ENCODE measurements at regions not wholly inside any gene's neighbourhood (a gene's known extent, or its start where the extent isn't known, plus 50 kb on each side); places are given as distances from the start of the nearest gene placed in this dataset.

DNA sequence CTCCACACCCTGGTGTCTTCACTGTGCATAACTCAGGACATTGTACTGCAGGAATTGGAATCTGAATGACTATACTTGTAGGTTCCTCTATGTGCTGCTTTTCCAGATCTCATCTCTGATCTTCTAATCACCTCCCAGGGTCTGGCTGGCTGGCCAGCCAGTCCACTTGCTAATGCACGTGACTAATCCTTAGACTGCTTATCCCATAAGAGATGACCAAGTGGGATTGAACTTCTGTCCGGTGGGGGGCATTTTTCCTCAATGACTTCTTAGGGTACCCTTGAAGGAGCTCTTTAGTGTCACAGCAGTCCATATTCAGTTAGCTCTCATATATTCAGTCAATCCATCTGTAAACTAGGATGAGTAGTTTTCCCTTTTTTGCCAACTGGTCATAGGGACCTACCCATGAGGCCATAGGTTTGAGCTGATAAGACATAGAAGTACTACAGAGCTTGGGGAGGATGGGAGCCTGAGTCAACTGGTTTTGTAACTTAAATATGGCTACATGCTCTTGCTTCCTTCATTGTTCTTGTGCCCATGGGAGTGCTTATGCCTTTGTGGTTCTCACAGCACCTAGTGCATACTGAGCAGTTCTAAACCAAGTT is 71.9 kb upstream of the WDR1 start:
- Mint-ChIP-seq H3K36me3 (no peaks in the 10 kb centered on the region), H3K4me3 (no peak overlapping the region), H3K27ac (no peak overlapping the region), H3K9me3 (peaks cover 44% of the 10 kb centered on the region), H3K27me3 (ENCODE audit: low read depth) (peaks cover 3% of the 10 kb centered on the region; the same call in 1 of the 2 replicates), H3K4me1 (no peaks in the 10 kb centered on the region)
- ATAC-seq (no peak), DNase-seq (ENCODE audit: low spot score) (no peak)
- ChIA-PET CTCF (interaction anchor here (0.9 kb wide), 1 partner anchor 29 kb away, joined by 4 read pairs; no protein-coding TSS in a partner anchor), POLR2A (no interaction called here)
- no peak for TF ChIP-seq NR1H2 (CRISPR knock-in tag; IDR thresholded peaks at IDR 0.05)
- TF ChIP-seq CREB1 (CRISPR knock-in tag; IDR thresholded peaks at IDR 0.05) = no peak
- no peak for TF ChIP-seq NFYB (CRISPR knock-in tag; conservative IDR thresholded peaks at IDR 0.05; ENCODE audit: low read depth)
- no peak for TF ChIP-seq FOXK1 (CRISPR knock-in tag; IDR thresholded peaks at IDR 0.05)
- TF ChIP-seq ZNF263 (CRISPR knock-in tag; IDR thresholded peaks at IDR 0.05; ENCODE audit: low read depth) = no peak
- no peak for TF ChIP-seq NFATC4 (CRISPR knock-in tag; IDR thresholded peaks at IDR 0.05)

DNA sequence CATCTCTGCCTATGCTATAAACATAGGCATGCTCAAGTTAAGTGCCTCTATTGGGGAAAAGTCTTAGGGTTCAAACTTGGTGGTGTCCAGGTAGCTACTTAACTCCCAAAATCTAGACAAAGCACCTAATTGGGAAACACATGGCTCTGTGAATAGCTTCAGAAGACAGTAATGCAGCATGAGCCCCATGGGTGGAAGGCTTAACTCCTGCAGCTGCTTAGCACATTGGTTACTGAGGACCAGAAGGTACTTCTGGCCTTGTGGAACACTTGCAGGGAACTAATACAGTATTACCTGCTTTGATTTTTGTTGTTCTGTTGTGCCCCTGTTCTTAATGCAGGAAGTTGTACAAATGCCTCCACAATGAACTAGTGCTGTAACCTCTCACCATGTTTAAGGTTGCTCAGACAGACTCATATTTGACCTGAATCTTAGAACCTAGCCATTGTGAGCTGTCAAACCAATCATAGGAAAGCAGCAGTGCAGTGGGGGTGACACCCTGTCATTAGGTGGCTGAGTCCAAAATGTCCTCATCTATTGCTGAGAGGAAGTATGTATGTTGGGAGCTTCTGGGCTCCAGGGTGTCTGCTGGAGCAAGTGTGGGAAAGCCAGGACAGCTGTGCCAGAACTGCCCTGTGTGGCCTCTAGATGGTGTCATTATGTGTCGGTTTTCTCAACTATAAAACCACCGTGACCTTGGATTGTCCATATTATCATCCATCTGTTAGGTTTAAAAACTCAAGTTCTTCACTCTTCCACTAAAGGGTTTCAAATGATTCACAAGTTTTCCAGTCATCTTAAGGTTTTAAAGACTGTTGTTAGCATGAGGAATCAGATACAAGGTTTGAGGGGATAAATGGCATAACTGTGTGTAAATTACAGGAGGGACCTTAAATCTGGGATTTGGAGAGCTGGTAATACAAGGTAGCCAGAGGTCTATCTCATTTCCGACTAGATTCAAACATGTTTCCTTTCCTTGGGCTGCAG is 69.9 kb upstream of the WDR1 start:
- TF ChIP-seq, protein P1, sequence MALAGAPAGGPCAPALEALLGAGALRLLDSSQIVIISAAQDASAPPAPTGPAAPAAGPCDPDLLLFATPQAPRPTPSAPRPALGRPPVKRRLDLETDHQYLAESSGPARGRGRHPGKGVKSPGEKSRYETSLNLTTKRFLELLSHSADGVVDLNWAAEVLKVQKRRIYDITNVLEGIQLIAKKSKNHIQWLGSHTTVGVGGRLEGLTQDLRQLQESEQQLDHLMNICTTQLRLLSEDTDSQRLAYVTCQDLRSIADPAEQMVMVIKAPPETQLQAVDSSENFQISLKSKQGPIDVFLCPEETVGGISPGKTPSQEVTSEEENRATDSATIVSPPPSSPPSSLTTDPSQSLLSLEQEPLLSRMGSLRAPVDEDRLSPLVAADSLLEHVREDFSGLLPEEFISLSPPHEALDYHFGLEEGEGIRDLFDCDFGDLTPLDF (CRISPR knock-in tag; IDR thresholded peaks at IDR 0.05) = no peak
- TF ChIP-seq GTF2I (CRISPR knock-in tag; conservative IDR thresholded peaks at IDR 0.05) (no peak), HMGA2 (CRISPR knock-in tag; IDR thresholded peaks at IDR 0.05) (no peak), ZNF423 (CRISPR knock-in tag; IDR thresholded peaks at IDR 0.05) (no peak), FOXJ3 (CRISPR knock-in tag; IDR thresholded peaks at IDR 0.05; ENCODE audit: borderline replicate concordance) (no peak), ZNF416 (CRISPR knock-in tag; IDR thresholded peaks at IDR 0.05) (no peak), NR2C2 (CRISPR knock-in tag; IDR thresholded peaks at IDR 0.05) (no peak), ZNF138 (CRISPR knock-in tag; conservative IDR thresholded peaks at IDR 0.05) (no peak)
- TF ChIP-seq, protein P2, sequence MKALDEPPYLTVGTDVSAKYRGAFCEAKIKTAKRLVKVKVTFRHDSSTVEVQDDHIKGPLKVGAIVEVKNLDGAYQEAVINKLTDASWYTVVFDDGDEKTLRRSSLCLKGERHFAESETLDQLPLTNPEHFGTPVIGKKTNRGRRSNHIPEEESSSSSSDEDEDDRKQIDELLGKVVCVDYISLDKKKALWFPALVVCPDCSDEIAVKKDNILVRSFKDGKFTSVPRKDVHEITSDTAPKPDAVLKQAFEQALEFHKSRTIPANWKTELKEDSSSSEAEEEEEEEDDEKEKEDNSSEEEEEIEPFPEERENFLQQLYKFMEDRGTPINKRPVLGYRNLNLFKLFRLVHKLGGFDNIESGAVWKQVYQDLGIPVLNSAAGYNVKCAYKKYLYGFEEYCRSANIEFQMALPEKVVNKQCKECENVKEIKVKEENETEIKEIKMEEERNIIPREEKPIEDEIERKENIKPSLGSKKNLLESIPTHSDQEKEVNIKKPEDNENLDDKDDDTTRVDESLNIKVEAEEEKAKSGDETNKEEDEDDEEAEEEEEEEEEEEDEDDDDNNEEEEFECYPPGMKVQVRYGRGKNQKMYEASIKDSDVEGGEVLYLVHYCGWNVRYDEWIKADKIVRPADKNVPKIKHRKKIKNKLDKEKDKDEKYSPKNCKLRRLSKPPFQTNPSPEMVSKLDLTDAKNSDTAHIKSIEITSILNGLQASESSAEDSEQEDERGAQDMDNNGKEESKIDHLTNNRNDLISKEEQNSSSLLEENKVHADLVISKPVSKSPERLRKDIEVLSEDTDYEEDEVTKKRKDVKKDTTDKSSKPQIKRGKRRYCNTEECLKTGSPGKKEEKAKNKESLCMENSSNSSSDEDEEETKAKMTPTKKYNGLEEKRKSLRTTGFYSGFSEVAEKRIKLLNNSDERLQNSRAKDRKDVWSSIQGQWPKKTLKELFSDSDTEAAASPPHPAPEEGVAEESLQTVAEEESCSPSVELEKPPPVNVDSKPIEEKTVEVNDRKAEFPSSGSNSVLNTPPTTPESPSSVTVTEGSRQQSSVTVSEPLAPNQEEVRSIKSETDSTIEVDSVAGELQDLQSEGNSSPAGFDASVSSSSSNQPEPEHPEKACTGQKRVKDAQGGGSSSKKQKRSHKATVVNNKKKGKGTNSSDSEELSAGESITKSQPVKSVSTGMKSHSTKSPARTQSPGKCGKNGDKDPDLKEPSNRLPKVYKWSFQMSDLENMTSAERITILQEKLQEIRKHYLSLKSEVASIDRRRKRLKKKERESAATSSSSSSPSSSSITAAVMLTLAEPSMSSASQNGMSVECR (CRISPR knock-in tag; IDR thresholded peaks at IDR 0.05; ENCODE audit: borderline replicate concordance) = no peak
- TF ChIP-seq, protein P3, sequence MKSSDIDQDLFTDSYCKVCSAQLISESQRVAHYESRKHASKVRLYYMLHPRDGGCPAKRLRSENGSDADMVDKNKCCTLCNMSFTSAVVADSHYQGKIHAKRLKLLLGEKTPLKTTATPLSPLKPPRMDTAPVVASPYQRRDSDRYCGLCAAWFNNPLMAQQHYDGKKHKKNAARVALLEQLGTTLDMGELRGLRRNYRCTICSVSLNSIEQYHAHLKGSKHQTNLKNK (CRISPR knock-in tag; IDR thresholded peaks at IDR 0.05) = no peak
- TF ChIP-seq, protein P4, sequence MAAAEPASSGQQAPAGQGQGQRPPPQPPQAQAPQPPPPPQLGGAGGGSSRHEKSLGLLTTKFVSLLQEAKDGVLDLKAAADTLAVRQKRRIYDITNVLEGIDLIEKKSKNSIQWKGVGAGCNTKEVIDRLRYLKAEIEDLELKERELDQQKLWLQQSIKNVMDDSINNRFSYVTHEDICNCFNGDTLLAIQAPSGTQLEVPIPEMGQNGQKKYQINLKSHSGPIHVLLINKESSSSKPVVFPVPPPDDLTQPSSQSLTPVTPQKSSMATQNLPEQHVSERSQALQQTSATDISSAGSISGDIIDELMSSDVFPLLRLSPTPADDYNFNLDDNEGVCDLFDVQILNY (CRISPR knock-in tag; IDR thresholded peaks at IDR 0.05) = no peak
- H3K27ac Mint-ChIP-seq = no peak overlapping the region
- peaks cover 41% of the 10 kb centered on the region for H3K9me3 Mint-ChIP-seq
- ChIA-PET CTCF (interaction anchor here (0.7 kb wide), 1 partner anchor 131 kb away, joined by 3 read pairs; no protein-coding TSS in a partner anchor), POLR2A (no interaction called here)
- no peaks in the 10 kb centered on the region for H3K36me3 Mint-ChIP-seq
- no peak for DNase-seq (ENCODE audit: low spot score)
- peak; percentile 56; the same call in 1 of the 2 replicates for ATAC-seq
- H3K4me3 Mint-ChIP-seq = no peak overlapping the region
- H3K27me3 Mint-ChIP-seq (ENCODE audit: low read depth) = peaks cover 3% of the 10 kb centered on the region; the same call in 1 of the 2 replicates
- no peaks in the 10 kb centered on the region for H3K4me1 Mint-ChIP-seq

All from WTC11 (cell line).